HepG2 (cell line): ENCODE measurements at regions not wholly inside any gene's neighbourhood (a gene's known extent, or its start where the extent isn't known, plus 50 kb on each side); places are given as distances from the start of the nearest gene placed in this dataset.

ENCODE experiments used
- AHR ChIP-seq: IDR thresholded peaks from 2 replicates; pipeline ENCODE4 v1.6.1; 2018; ENCODE audit warnings: missing genetic modification reagents, missing compliant biosample characterization
- ATF7 ChIP-seq, 2 experiments: fragments of 450-650 bp in 1 of 2; sonication (generic) in 1 of 2; formaldehyde crosslinking in 1 of 2; IDR thresholded peaks; 2 replicates each; pipeline versions ENCODE4 v1.4.0 to v1.6.1; 2016 to 2020; ENCODE audit warnings: antibody characterized with exemption in 1 of 2, mild to moderate bottlenecking in 1 of 2, missing genetic modification reagents in 1 of 2
- BORCS8-MEF2B ChIP-seq: sonication (generic); formaldehyde crosslinking; IDR thresholded peaks from 2 replicates; pipeline ENCODE4 v1.8.0; 2022; ENCODE audit warnings: mild to moderate bottlenecking, missing genetic modification reagents
- CEBPB ChIP-seq: IDR thresholded peaks from 2 replicates; pipeline ENCODE4 v1.6.1; 2011; ENCODE audit warnings: low read depth, low read length, improper control_type of control experiment, borderline replicate concordance
- CHD4 ChIP-seq: fragments of 200-600 bp; sonication (generic); IDR thresholded peaks from 2 replicates; pipeline ENCODE4 v1.7.0; 2017; ENCODE audit warnings: mild to moderate bottlenecking, low read length, borderline replicate concordance
- CREB1 ChIP-seq, 2 experiments: fragments of 450-650 bp in 1 of 2; IDR thresholded peaks; 2 replicates each; pipeline ENCODE4 v1.6.1; 2016 to 2017; ENCODE audit warnings: control low read depth in 1 of 2, mild to moderate bottlenecking in 1 of 2, missing compliant biosample characterization in 1 of 2, missing genetic modification characterization in 1 of 2
- DMAP1 ChIP-seq: IDR thresholded peaks from 2 replicates; pipeline ENCODE4 v1.6.1; 2016
- EZH2 ChIP-seq: conservative IDR thresholded peaks from 2 replicates; pipeline ENCODE4 v1.6.1; 2012; ENCODE audit warnings: mild to moderate bottlenecking, low read depth, low read length, moderate library complexity
- FOSL1 ChIP-seq: sonication (generic); formaldehyde crosslinking; IDR thresholded peaks from 2 replicates; pipeline ENCODE4 v1.9.0; 2021; ENCODE audit warnings: missing genetic modification reagents, borderline replicate concordance
- FOXA1 ChIP-seq, 2 experiments: fragments of 450-650 bp in 1 of 2; sonication (generic) in 1 of 2; formaldehyde crosslinking in 1 of 2; IDR thresholded peaks; 2 replicates each; pipeline versions ENCODE4 v1.4.0 to v1.6.1; 2016 to 2020; ENCODE audit warnings: missing genetic modification reagents in 1 of 2
- HNRNPH1 ChIP-seq: fragments of 200-400 bp; formaldehyde crosslinking; optimal IDR thresholded peaks from 2 replicates; pipeline ENCODE3; 2017; ENCODE audit warnings: mild to moderate bottlenecking, low read depth, low read length
- RBAK ChIP-seq: sonication (generic); formaldehyde crosslinking; IDR thresholded peaks from 2 replicates; pipeline ENCODE4 v1.5.1; 2020; ENCODE audit warnings: mild to moderate bottlenecking, missing genetic modification reagents
- RCOR2 ChIP-seq: IDR thresholded peaks from 2 replicates; pipeline ENCODE4 v1.6.1; 2016; ENCODE audit warnings: missing biosample characterization, missing genetic modification reagents
- RORA ChIP-seq: sonication (generic); formaldehyde crosslinking; IDR thresholded peaks from 2 replicates; pipeline ENCODE4 v1.5.0; 2020; ENCODE audit warnings: mild to moderate bottlenecking, missing genetic modification reagents, moderate library complexity
- SSRP1 ChIP-seq: IDR thresholded peaks from 2 replicates; pipeline ENCODE4 v1.6.1; 2016; ENCODE audit warnings: control low read depth
- ZNF205 ChIP-seq: IDR thresholded peaks from 2 replicates; pipeline ENCODE4 v1.6.1; 2018; ENCODE audit warnings: missing biosample characterization, missing genetic modification reagents
- ZNF431 ChIP-seq: sonication (generic); formaldehyde crosslinking; IDR thresholded peaks from 2 replicates; pipeline ENCODE4 v1.9.0; 2022; ENCODE audit warnings: missing genetic modification reagents, low read depth, mild to moderate bottlenecking, borderline replicate concordance
- ZSCAN9 ChIP-seq: IDR thresholded peaks from 2 replicates; pipeline ENCODE4 v1.6.1; 2016; ENCODE audit warnings: borderline replicate concordance
- TF ChIP-seq, protein P1 (sequence below): IDR thresholded peaks from 2 replicates; pipeline ENCODE4 v1.6.1; 2016; ENCODE audit warnings: missing compliant biosample characterization, missing genetic modification reagents, borderline replicate concordance
- TF ChIP-seq, protein P2 (sequence below): sonication (generic); formaldehyde crosslinking; IDR thresholded peaks from 2 replicates; pipeline ENCODE4 v1.5.1; 2020; ENCODE audit warnings: mild to moderate bottlenecking, missing genetic modification reagents, borderline replicate concordance
- TF ChIP-seq, protein P3 (sequence below): IDR thresholded peaks from 2 replicates; pipeline ENCODE4 v1.6.1; 2012; ENCODE audit warnings: low read length, improper control_type of control experiment
- TF ChIP-seq, protein P4 (sequence below): sonication (generic); formaldehyde crosslinking; IDR thresholded peaks from 2 replicates; pipeline ENCODE4 v1.9.0; 2021; ENCODE audit warnings: missing genetic modification reagents, borderline replicate concordance
- TF ChIP-seq, protein P5 (sequence below): IDR thresholded peaks from 2 replicates; pipeline ENCODE4 v1.6.1; 2016; ENCODE audit warnings: missing compliant biosample characterization, missing genetic modification reagents, borderline replicate concordance

DNA sequence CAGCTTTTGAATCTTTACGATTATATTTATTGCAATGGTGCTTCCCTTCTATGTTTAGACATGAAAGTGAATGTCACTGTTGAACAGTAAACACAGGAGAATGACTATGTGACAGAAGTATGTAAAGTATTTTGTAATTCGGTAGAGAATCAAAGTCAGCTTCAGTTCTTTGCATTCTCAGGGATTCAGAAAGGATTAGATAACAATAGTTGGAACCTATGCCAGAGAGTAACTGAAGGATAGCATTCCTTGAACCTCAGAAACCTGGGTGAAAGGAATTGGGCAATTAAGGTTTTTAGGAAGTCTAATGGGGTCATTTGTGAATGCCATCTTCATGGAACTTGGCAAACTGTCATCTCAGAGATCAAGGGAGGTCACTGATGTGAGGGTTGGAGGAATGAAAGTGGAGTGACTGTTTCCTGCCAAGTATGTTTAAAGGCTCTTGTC lies 305.3 kb upstream of the DDHD1 start (continued):
- TF ChIP-seq CEBPB: peak; percentile 23; the same call in 1 of the 2 replicates
- TF ChIP-seq RORA (CRISPR knock-in tag): no peak
- no peak for TF ChIP-seq HNRNPH1
- TF ChIP-seq, protein P1, sequence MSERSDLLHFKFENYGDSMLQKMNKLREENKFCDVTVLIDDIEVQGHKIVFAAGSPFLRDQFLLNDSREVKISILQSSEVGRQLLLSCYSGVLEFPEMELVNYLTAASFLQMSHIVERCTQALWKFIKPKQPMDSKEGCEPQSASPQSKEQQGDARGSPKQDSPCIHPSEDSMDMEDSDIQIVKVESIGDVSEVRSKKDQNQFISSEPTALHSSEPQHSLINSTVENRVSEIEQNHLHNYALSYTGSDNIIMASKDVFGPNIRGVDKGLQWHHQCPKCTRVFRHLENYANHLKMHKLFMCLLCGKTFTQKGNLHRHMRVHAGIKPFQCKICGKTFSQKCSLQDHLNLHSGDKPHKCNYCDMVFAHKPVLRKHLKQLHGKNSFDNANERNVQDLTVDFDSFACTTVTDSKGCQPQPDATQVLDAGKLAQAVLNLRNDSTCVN (CRISPR knock-in tag): no peak
- TF ChIP-seq ZNF431 (CRISPR knock-in tag): no peak
- TF ChIP-seq RBAK (CRISPR knock-in tag): no peak
- no peak for TF ChIP-seq BORCS8-MEF2B (CRISPR knock-in tag)
- peak; percentile 89 for TF ChIP-seq FOSL1 (CRISPR knock-in tag)
- no peak for TF ChIP-seq ATF7 (IDR thresholded peaks at IDR 0.05)
- no peak for TF ChIP-seq ATF7 (CRISPR knock-in tag; IDR thresholded peaks at IDR 0.05)
- TF ChIP-seq DMAP1 (CRISPR knock-in tag): no peak
- TF ChIP-seq AHR (CRISPR knock-in tag): no peak
- TF ChIP-seq, protein P2, sequence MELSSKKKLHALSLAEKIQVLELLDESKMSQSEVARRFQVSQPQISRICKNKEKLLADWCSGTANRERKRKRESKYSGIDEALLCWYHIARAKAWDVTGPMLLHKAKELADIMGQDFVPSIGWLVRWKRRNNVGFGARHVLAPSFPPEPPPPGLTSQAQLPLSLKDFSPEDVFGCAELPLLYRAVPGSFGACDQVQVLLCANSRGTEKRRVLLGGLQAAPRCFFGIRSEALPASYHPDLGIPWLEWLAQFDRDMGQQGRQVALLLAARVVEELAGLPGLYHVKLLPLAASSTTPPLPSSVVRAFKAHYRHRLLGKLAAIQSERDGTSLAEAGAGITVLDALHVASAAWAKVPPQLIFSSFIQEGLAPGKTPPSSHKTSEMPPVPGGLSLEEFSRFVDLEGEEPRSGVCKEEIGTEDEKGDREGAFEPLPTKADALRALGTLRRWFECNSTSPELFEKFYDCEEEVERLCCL (CRISPR knock-in tag): no peak
- no peak for TF ChIP-seq CREB1 (IDR thresholded peaks at IDR 0.05)
- no peak; the same call in 1 of the 2 replicates for TF ChIP-seq CREB1 (CRISPR knock-in tag; IDR thresholded peaks at IDR 0.05)
- no peak for TF ChIP-seq EZH2
- TF ChIP-seq, protein P3, sequence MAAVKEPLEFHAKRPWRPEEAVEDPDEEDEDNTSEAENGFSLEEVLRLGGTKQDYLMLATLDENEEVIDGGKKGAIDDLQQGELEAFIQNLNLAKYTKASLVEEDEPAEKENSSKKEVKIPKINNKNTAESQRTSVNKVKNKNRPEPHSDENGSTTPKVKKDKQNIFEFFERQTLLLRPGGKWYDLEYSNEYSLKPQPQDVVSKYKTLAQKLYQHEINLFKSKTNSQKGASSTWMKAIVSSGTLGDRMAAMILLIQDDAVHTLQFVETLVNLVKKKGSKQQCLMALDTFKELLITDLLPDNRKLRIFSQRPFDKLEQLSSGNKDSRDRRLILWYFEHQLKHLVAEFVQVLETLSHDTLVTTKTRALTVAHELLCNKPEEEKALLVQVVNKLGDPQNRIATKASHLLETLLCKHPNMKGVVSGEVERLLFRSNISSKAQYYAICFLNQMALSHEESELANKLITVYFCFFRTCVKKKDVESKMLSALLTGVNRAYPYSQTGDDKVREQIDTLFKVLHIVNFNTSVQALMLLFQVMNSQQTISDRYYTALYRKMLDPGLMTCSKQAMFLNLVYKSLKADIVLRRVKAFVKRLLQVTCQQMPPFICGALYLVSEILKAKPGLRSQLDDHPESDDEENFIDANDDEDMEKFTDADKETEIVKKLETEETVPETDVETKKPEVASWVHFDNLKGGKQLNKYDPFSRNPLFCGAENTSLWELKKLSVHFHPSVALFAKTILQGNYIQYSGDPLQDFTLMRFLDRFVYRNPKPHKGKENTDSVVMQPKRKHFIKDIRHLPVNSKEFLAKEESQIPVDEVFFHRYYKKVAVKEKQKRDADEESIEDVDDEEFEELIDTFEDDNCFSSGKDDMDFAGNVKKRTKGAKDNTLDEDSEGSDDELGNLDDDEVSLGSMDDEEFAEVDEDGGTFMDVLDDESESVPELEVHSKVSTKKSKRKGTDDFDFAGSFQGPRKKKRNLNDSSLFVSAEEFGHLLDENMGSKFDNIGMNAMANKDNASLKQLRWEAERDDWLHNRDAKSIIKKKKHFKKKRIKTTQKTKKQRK: no peak
- TF ChIP-seq, protein P4, sequence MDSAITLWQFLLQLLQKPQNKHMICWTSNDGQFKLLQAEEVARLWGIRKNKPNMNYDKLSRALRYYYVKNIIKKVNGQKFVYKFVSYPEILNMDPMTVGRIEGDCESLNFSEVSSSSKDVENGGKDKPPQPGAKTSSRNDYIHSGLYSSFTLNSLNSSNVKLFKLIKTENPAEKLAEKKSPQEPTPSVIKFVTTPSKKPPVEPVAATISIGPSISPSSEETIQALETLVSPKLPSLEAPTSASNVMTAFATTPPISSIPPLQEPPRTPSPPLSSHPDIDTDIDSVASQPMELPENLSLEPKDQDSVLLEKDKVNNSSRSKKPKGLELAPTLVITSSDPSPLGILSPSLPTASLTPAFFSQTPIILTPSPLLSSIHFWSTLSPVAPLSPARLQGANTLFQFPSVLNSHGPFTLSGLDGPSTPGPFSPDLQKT: no peak
- TF ChIP-seq SSRP1: no peak
- no peak for TF ChIP-seq CHD4
- TF ChIP-seq ZSCAN9: no peak; the same call in 1 of the 2 replicates
- TF ChIP-seq ZNF205 (CRISPR knock-in tag): 0 out of 2 replicates have a peak, but pooled peaks have one; percentile 19
- TF ChIP-seq RCOR2 (CRISPR knock-in tag): peak; percentile 39; the same call in 1 of the 2 replicates
- TF ChIP-seq, protein P5, sequence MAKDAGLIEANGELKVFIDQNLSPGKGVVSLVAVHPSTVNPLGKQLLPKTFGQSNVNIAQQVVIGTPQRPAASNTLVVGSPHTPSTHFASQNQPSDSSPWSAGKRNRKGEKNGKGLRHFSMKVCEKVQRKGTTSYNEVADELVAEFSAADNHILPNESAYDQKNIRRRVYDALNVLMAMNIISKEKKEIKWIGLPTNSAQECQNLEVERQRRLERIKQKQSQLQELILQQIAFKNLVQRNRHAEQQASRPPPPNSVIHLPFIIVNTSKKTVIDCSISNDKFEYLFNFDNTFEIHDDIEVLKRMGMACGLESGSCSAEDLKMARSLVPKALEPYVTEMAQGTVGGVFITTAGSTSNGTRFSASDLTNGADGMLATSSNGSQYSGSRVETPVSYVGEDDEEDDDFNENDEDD (CRISPR knock-in tag): no peak
- 0 out of 2 replicates have a peak, but pooled peaks have one; percentile 23 for TF ChIP-seq FOXA1 (IDR thresholded peaks at IDR 0.05)
- peak; percentile 89 for TF ChIP-seq FOXA1 (CRISPR knock-in tag; IDR thresholded peaks at IDR 0.05)
